Choroid plexus epithelial cell (primary cell): ENCODE measurements at regions not wholly inside any gene's neighbourhood (a gene's known extent, or its start where the extent isn't known, plus 50 kb on each side); places are given as distances from the start of the nearest gene placed in this dataset.
"Not testable (repeated sequence)": the region's sequence is repeated elsewhere in the genome, so short reads cannot be mapped to it uniquely, and the experiment has no call there.

Experiments
- DNase-seq: peaks from one replicate; pipeline ENCODE4 v3.0.0-alpha.2; 2010; ENCODE audit warnings: low read depth
- H3K4me3 ChIP-seq: 2 replicates; pipeline ENCODE4 v1.5.1; 2011; ENCODE audit warnings: low read depth, mild to moderate bottlenecking, control low read depth, low read length, moderate library complexity
- TF ChIP-seq, protein P1 (sequence below): conservative IDR thresholded peaks from 2 replicates; pipeline ENCODE4 v1.5.1; 2011; ENCODE audit warnings: low read depth, mild to moderate bottlenecking, control low read depth, inconsistent platforms, low read length, moderate library complexity

DNA sequence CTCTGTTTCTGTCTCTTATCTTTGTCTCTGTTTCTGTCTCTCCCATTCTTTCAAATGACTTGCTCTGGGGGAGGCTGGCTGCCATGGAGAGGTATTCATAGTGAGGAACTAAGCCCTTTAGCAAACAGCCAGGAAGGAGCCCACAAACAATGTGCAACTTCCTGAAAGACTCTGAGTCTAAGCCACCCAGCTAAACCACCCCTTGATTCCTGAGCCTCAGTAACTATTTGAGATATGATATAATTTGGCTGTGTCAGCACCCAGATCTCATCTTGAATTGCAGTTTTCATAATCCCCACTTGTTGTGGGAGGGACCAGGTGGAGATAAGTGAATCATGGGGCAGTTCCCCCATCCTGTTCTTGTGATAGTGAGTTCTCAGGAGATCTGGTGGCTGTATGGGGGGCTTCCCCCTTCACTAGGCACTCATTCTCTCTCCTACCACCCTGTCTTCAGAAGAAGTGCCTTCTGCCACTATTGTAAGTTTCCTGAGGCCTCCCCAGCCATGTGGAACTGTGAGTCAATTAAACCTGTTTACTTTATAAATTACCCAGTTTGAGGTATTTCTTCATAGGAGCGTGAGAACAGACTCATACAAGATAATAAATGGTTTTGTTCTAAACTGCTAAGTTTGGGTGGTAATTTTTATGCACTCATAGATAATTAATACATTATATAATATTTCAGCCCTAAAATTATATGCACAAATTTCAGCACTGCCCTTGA, 121.2 kb upstream of the FOXP2 start:
- peak; percentile 11 for DNase-seq
- TF ChIP-seq, protein P1, sequence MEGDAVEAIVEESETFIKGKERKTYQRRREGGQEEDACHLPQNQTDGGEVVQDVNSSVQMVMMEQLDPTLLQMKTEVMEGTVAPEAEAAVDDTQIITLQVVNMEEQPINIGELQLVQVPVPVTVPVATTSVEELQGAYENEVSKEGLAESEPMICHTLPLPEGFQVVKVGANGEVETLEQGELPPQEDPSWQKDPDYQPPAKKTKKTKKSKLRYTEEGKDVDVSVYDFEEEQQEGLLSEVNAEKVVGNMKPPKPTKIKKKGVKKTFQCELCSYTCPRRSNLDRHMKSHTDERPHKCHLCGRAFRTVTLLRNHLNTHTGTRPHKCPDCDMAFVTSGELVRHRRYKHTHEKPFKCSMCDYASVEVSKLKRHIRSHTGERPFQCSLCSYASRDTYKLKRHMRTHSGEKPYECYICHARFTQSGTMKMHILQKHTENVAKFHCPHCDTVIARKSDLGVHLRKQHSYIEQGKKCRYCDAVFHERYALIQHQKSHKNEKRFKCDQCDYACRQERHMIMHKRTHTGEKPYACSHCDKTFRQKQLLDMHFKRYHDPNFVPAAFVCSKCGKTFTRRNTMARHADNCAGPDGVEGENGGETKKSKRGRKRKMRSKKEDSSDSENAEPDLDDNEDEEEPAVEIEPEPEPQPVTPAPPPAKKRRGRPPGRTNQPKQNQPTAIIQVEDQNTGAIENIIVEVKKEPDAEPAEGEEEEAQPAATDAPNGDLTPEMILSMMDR = no peak
- no peak overlapping the region for H3K4me3 ChIP-seq

DNA sequence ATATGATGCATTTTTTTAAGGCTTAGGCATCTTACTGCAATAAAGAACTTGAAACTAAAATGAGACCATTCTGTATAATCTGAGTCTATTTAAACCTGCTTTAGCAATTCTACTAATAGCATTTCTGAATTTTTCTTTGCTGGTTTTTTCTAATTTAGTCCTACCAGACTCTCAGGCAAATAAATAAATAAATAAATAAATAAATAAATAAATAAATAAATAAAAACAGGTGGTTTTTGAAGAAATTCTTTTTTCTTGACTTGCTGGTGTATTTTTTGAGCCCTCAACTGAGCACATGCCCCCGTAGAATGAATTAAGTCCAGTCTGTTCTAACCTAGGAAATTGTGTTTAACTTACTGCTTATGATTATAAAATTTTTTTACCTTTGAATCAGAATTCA, 134.7 kb upstream of the FOXP2 start:
- no peak overlapping the region for H3K4me3 ChIP-seq
- no peak for DNase-seq
- TF ChIP-seq, protein P1 = no peak

DNA sequence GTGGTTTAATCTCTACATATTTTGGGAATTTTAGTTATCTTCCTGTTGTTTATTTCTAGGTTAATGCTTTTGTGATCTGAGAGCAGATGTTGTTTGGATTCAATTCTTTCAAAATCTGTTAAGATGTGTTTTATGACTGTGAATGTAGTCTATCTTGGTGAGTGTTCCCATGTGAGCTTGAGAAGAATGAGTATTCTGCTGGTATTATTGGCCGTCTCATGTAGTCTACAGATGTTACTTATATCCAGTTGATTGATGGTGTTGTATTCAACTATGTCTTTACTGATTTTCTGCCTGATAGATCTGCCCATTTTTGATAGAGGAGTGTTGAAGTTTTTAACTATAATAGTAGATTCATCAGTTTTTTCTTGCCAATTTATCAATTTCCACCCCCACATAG, 141.4 kb upstream of the FOXP2 start:
- TF ChIP-seq, protein P1 = no peak
- DNase-seq = no peak
- no peak overlapping the region for H3K4me3 ChIP-seq

DNA sequence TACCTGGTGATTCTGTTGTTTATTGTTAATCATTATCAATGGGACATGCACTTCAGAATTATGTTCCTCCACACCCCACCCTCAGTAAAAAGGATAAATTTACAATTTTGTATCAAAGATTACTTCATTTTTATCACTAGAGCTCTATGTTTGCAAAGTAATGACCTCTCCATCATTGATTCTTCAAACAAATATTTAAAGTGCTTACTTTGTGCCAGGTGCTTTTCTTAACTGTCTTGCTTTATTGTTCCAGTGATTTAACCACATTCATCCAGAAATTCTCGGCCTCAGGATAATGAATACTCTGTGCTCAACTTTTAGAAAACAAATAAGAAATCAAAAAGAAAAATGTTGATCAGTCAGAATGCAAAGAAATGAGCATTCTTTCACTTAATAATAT, 144.9 kb upstream of the FOXP2 start:
- H3K4me3 ChIP-seq = no peak overlapping the region
- TF ChIP-seq, protein P1 = no peak

DNA sequence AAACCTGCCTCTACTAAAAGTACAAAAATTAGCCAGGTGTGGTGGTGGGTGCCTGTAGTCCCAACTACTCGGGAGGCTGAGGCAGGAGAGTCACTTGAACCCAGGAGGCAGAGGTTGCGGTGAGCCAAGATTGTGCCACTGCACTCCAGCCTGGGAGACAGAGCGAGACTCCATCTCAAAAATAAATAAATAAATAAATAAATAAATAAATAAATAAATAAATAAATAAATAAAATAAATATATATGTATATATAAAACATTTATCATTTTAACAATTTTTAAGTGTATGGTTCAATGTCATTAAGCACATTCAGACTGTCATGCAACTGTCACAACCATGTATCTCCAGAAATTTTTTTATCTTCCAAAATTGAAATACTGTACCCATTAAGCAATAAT, 147.1 kb upstream of the FOXP2 start:
- DNase-seq, H3K4me3 ChIP-seq: not testable (repeated sequence)

More for the DNA sequence above, 144.9 kb upstream of the FOXP2 start:
- DNase-seq = no peak

DNA sequence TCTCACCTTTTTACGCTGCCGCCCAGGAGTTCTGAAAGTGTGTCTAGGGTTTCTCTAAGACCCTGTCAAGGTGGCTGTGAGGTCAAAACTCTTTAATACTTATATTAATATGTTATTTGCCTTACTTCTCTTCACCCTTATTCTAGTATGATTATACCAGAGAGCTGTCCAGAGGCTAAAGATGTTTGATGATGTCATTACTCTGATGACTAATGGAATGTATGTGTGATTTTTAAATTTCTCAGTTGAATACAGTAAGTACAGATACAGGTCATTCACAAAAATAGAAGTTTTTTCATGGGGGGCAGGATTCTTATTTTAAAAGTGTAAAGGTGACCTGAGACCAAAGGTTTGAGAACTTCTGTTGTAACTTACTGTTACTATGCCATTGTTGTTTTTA, 150.6 kb upstream of the FOXP2 start:
- peak; percentile 23 for DNase-seq
- TF ChIP-seq, protein P1 = no peak
- H3K4me3 ChIP-seq = no peak overlapping the region

DNA sequence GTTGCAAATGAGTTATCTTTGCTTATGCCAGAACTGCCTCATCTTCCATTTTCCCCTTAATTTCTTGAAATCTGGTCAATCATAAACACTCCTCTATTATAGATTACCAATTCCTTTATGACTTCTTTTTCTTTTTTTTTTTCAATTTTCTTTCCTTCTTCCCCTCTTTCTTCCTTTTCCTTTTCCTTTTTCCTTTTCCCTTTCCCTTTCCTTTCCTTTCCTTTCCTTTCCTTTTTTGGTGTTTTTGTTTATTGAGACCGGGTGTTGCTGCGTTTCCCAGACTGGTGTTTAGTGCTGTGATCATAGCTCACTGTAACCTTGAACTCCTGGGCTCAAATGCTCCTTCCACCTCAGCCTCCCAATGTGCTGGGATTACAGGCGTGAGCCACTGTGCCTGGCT, 151.4 kb upstream of the FOXP2 start:
- no peak overlapping the region for H3K4me3 ChIP-seq
- TF ChIP-seq, protein P1 = no peak
- no peak for DNase-seq
